ENCODE measurements at regions not wholly inside any gene's neighbourhood (a gene's known extent, or its start where the extent isn't known, plus 50 kb on each side); places are given as distances from the start of the nearest gene placed in this dataset.

- intact Hi-C loops (cut with micrococcal nuclease; ENCODE audit: unreplicated experiment), result no loop called here
- no TSS peak for BruUV-seq (replicated peaks)
- no peaks in the 10 kb centered on the region for H3K27me3 ChIP-seq (replicated peaks; ENCODE audit: control insufficient read depth, insufficient read depth, low read length)
- H3K36me3 ChIP-seq (ENCODE audit: control insufficient read depth, insufficient read depth, low read length), result no peaks in the 10 kb centered on the region
- H3K4me1 ChIP-seq, result no peaks in the 10 kb centered on the region
- ChIA-PET POLR2A (no interaction called here), CTCF (no interaction called here)
- no peaks in the 10 kb centered on the region for H3K4me1 Mint-ChIP-seq (ENCODE audit: low read depth, unreplicated experiment)
- no peak overlapping the region for H3K4me3 Mint-ChIP-seq (ENCODE audit: unreplicated experiment)
- peaks cover 11% of the 10 kb centered on the region for H3K27me3 Mint-ChIP-seq (ENCODE audit: insufficient read depth, unreplicated experiment)
- no peaks in the 10 kb centered on the region for H3K9me3 ChIP-seq
- no peak for DNase-seq
- H3K9me3 Mint-ChIP-seq (ENCODE audit: unreplicated experiment), result no peaks in the 10 kb centered on the region
- H3K27ac Mint-ChIP-seq (ENCODE audit: unreplicated experiment), result no peak overlapping the region
- H3K36me3 Mint-ChIP-seq (ENCODE audit: insufficient read depth, unreplicated experiment), result no peaks in the 10 kb centered on the region
- TF ChIP-seq CTCF (IDR thresholded peaks at IDR 0.05; ENCODE audit: insufficient read depth in 1 of 2, low read depth in 1 of 2, low read length in 1 of 2, severe bottlenecking in 1 of 2, unreplicated experiment in 1 of 2), result no peak
- H3K4me3 ChIP-seq (ENCODE audit: low read depth, low read length), result no peak overlapping the region
Observed at GRCh38 chr9:135256581-135257354, 169.3 kb downstream of the OLFM1 start.

GRCh38 chr9:135258461-135258860 is 171.0 kb downstream of the OLFM1 start:
- no peaks in the 10 kb centered on the region for H3K9me3 ChIP-seq
- Mint-ChIP-seq H3K4me1 (ENCODE audit: low read depth, unreplicated experiment) (no peaks in the 10 kb centered on the region), H3K36me3 (ENCODE audit: insufficient read depth, unreplicated experiment) (no peaks in the 10 kb centered on the region), H3K27ac (ENCODE audit: unreplicated experiment) (no peak overlapping the region), H3K27me3 (ENCODE audit: insufficient read depth, unreplicated experiment) (peaks cover 2% of the 10 kb centered on the region), H3K4me3 (ENCODE audit: unreplicated experiment) (no peak overlapping the region), H3K9me3 (ENCODE audit: unreplicated experiment) (no peaks in the 10 kb centered on the region)
- H3K27me3 ChIP-seq (replicated peaks; ENCODE audit: control insufficient read depth, insufficient read depth, low read length), result no peaks in the 10 kb centered on the region
- intact Hi-C loops (cut with micrococcal nuclease; ENCODE audit: unreplicated experiment), result no loop called here
- DNase-seq, result no peak
- ChIA-PET CTCF (no interaction called here), POLR2A (no interaction called here)
- no peak for TF ChIP-seq CTCF (IDR thresholded peaks at IDR 0.05; ENCODE audit: insufficient read depth in 1 of 2, low read depth in 1 of 2, low read length in 1 of 2, severe bottlenecking in 1 of 2, unreplicated experiment in 1 of 2)
- H3K36me3 ChIP-seq (ENCODE audit: control insufficient read depth, insufficient read depth, low read length), result no peaks in the 10 kb centered on the region
- no peak overlapping the region for H3K4me3 ChIP-seq (ENCODE audit: low read depth, low read length)
- no TSS peak for BruUV-seq (replicated peaks)
- H3K4me1 ChIP-seq, result no peaks in the 10 kb centered on the region

GRCh38 chr9:135259273-135259672 is 171.8 kb downstream of the OLFM1 start:
- H3K36me3 Mint-ChIP-seq (ENCODE audit: insufficient read depth, unreplicated experiment), result no peaks in the 10 kb centered on the region
- no peaks in the 10 kb centered on the region for H3K36me3 ChIP-seq (ENCODE audit: control insufficient read depth, insufficient read depth, low read length)
- no peaks in the 10 kb centered on the region for H3K27me3 ChIP-seq (replicated peaks; ENCODE audit: control insufficient read depth, insufficient read depth, low read length)
- H3K4me1 ChIP-seq, result no peaks in the 10 kb centered on the region
- H3K9me3 Mint-ChIP-seq (ENCODE audit: unreplicated experiment), result no peaks in the 10 kb centered on the region
- intact Hi-C loops (cut with micrococcal nuclease; ENCODE audit: unreplicated experiment), result no loop called here
- no peaks in the 10 kb centered on the region for H3K4me1 Mint-ChIP-seq (ENCODE audit: low read depth, unreplicated experiment)
- no peak overlapping the region for H3K4me3 ChIP-seq (ENCODE audit: low read depth, low read length)
- H3K27me3 Mint-ChIP-seq (ENCODE audit: insufficient read depth, unreplicated experiment), result peaks cover 2% of the 10 kb centered on the region
- H3K9me3 ChIP-seq, result no peaks in the 10 kb centered on the region
- H3K4me3 Mint-ChIP-seq (ENCODE audit: unreplicated experiment), result no peak overlapping the region
- DNase-seq, result no peak
- no TSS peak for BruUV-seq (replicated peaks)
- CTCF ChIA-PET, result no interaction called here
- POLR2A ChIA-PET, result no interaction called here
- H3K27ac Mint-ChIP-seq (ENCODE audit: unreplicated experiment), result no peak overlapping the region
- TF ChIP-seq CTCF (IDR thresholded peaks at IDR 0.05; ENCODE audit: insufficient read depth in 1 of 2, low read depth in 1 of 2, low read length in 1 of 2, severe bottlenecking in 1 of 2, unreplicated experiment in 1 of 2), result no peak

Measured in Caco-2 (cell line).